GM10266 (cell line): ENCODE measurements at regions not wholly inside any gene's neighbourhood (a gene's known extent, or its start where the extent isn't known, plus 50 kb on each side); places are given as distances from the start of the nearest gene placed in this dataset.

Source experiments
- DNase-seq: peaks from one replicate; pipeline ENCODE4 v3.0.0; 2012; ENCODE audit errors: extremely low spot score
- TF ChIP-seq, protein P1 (sequence below): IDR thresholded peaks from 2 replicates; pipeline ENCODE4 v1.5.1; 2012; ENCODE audit warnings: mild to moderate bottlenecking, low read depth; ENCODE audit not compliant: control insufficient read depth, insufficient read depth; ENCODE audit errors: missing control alignments

DNA sequence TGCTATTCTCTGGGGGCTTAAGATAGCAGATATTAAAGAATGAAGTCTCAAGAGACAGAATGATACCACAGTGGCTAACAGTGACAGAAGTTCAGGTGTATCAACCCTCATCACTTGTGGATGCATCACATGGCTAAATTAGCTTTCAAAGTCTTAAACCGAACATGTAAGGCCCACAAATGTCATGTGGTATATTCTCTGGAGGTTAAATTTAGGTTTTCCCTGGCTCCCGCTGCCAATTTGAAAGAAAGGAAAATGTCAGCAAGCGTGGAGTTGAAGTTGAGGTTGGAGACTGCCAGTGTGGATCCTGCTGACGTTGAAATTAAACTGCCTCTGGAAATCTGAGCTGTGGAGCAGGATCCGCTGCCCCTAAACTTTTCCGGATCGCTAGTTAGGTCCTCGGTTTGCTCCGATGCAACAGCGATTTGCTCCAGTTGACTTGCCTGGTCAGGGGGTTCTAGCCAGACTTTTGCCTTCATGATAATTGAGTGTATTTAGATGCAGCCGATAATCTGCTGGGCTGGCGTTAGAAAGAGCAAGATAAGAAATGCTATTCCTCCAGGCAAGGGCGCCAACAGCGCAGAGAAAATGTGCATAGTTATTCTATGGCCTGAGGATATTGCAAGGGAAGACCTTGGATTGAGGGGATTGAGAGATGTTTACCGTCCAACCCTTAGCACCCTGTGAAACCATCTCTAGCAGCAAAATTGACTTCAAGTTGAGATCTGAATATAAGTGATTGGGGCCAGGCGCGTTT lies 443.9 kb downstream of the TMEM114 start:
- TF ChIP-seq, protein P1, sequence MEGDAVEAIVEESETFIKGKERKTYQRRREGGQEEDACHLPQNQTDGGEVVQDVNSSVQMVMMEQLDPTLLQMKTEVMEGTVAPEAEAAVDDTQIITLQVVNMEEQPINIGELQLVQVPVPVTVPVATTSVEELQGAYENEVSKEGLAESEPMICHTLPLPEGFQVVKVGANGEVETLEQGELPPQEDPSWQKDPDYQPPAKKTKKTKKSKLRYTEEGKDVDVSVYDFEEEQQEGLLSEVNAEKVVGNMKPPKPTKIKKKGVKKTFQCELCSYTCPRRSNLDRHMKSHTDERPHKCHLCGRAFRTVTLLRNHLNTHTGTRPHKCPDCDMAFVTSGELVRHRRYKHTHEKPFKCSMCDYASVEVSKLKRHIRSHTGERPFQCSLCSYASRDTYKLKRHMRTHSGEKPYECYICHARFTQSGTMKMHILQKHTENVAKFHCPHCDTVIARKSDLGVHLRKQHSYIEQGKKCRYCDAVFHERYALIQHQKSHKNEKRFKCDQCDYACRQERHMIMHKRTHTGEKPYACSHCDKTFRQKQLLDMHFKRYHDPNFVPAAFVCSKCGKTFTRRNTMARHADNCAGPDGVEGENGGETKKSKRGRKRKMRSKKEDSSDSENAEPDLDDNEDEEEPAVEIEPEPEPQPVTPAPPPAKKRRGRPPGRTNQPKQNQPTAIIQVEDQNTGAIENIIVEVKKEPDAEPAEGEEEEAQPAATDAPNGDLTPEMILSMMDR, result no peak

GRCh38 chr16:8138666-8139065 lies 451.6 kb downstream of the TMEM114 start:
- TF ChIP-seq, protein P1, result no peak
- DNase-seq, result no peak

More for the DNA sequence above, 443.9 kb downstream of the TMEM114 start:
- DNase-seq, result no peak

- TF ChIP-seq, protein P1, result no peak
- DNase-seq, result no peak
These were observed 452.7 kb downstream of the TMEM114 start for GRCh38 chr16:8137606-8138005.

- TF ChIP-seq, protein P1, result no peak
- no peak for DNase-seq
These were observed 460.1 kb downstream of the TMEM114 start for GRCh38 chr16:8130197-8130596.

DNA sequence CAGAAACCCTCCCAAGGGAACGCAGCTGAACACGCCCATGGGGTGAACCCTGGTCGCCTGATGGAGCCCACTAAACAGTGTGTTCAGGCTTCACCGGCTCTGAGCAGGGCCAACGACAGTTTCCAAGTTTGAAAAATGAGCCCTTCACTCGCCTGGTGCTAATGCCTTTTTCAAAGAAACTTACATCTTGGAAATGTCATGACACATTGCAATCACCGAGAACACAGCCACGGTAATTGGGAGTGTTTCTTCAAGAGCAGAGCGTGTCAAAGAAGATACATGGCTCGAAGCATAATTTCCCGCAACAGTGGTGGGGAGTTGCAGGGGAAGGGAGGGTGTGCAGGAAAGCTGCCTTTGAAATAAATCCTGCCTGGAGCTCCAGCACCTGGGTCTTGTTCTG lies 463.2 kb downstream of the TMEM114 start:
- TF ChIP-seq, protein P1, result no peak
- no peak for DNase-seq

GRCh38 chr16:8126313-8126712 lies 464.0 kb downstream of the TMEM114 start:
- TF ChIP-seq, protein P1, result no peak
- no peak for DNase-seq

DNA sequence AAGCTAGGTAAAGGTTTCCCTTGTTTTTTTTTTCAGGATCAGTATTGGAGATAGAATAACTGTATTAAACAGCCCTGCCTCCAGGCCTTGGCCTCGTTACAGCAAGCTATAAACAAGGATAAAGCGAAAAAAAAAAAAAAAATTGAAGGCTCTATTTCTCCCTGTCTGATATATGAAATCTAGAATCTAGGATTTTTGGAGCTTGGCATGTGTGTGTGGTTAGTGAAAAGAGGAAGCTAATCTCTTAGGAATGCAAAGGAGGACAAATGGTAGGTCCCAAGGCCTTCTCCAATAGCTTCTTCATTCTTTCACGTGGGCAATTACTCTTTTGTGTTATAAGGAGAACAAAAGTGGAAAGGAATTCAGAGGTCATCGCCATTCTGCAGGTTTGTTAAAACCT lies 470.3 kb downstream of the TMEM114 start:
- TF ChIP-seq, protein P1, result no peak
- DNase-seq, result no peak
